ENCODE measurements at regions not wholly inside any gene's neighbourhood (a gene's known extent, or its start where the extent isn't known, plus 50 kb on each side); places are given as distances from the start of the nearest gene placed in this dataset.

- TF ChIP-seq CTCF (IDR thresholded peaks at IDR 0.05; ENCODE audit: low read depth, low read length, poor library complexity, severe bottlenecking): no peak
- no peak for TF ChIP-seq EZH2phosphoT487 (IDR thresholded peaks at IDR 0.05; ENCODE audit: borderline replicate concordance, low read length)
These were observed 119.0 kb upstream of the LPP start for GRCh38 chr3:188034989-188035388.
